ENCODE measurements at regions not wholly inside any gene's neighbourhood (a gene's known extent, or its start where the extent isn't known, plus 50 kb on each side); places are given as distances from the start of the nearest gene placed in this dataset.

DNA sequence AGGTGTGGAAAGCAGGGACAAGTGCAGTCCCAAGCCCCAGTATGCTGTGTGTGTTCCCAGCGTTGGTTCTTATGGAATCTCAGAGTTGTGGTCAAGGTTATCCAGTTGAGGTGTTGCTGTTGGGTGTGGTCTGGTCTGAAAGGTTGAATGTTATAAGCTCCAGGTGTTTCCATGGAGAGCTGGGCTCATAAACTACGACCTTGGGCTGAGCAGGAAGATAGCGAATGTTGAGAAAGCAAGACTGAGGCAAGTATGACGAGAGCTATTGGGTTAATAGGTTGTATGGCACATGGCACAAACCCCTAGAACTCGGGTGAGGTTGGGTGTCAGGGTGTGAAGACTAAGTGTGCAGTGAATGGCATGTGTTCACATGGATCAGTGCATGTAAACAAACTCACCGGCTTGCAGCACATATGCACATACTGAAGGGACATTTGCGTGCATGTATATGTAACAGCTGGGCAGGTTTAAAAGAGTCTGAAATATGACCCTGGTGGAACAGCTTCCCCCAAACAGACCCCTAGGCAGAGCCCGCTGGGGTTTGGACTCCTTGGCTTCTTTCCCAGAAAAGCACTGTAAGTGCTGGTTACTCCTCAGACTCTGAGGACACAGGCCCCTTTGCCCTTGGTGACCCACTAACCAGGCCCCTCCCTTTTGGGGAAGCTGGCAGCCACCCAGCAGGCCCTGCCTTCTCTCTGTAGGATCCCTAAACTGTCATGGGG lies 117.5 kb downstream of the NAV1 start:
- H3K79me2 ChIP-seq (ENCODE audit: insufficient read depth): peaks cover 100% of the 10 kb centered on the region
- CTCF ChIA-PET: interaction anchor here (0.6 to 4.9 kb wide), 18 partner anchors 8 to 206 kb away, joined by 3 to 50 read pairs (median 4); no protein-coding TSS in a partner anchor

DNA sequence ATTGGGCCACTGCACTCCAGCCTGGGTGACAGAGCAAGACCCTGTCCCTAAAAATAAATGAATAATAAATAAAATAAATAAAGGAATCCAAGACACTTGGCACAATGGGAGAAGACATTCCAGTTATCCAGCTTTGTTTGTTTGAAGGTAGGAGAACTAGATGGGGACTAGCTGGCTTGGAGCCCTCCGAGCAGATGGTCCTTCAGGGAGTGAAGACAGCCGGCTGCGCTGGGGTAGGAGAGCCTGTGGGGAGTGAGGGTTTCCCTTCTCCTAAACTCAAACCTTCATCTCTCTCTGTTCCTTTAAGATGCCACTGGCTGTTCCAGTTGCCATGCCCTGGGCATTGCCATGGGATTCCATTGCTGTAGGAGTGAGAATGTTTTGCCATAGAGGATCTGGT lies 120.6 kb downstream of the NAV1 start:
- POLR2A ChIA-PET: no interaction called here
- peaks cover 100% of the 10 kb centered on the region for H3K79me2 ChIP-seq (ENCODE audit: insufficient read depth)

More for the DNA sequence above, 117.5 kb downstream of the NAV1 start:
- Histone ChIP-seq H2AFZ (ENCODE audit: low read depth) (no peak overlapping the region), H3K9me3 (no peaks in the 10 kb centered on the region), H3K27me3 (ENCODE audit: insufficient read depth) (no peaks in the 10 kb centered on the region), H3K36me3 (replicated peaks in 1 of 2; ENCODE audit: control insufficient read depth in 1 of 2, insufficient read depth in 2 of 2, low read length in 1 of 2) (peaks cover 9 to 41% of the 10 kb centered on the region in 2 experiments), H3K9me2 (no peaks in the 10 kb centered on the region), H3K27ac (ENCODE audit: low read depth in 2 of 2, low read length in 1 of 2) (peak overlapping the region; percentile 63 to 94; a peak in 3 of 4 replicates), H4K20me1 (ENCODE audit: insufficient read depth) (peaks cover 99% of the 10 kb centered on the region), H3K4me1 (ENCODE audit: control insufficient read depth in 1 of 2, insufficient read depth in 2 of 2, low read depth in 1 of 2, low read length in 1 of 2) (peaks cover 47 to 52% of the 10 kb centered on the region in 2 experiments), H3K9ac (no peak overlapping the region), H3K4me2 (peak overlapping the region; percentile 60; the same call in 1 of the 2 replicates), H3F3A (replicated peaks; ENCODE audit: insufficient read depth) (peaks cover 18% of the 10 kb centered on the region), H3K4me3 (ENCODE audit: low read depth in 2 of 2, low read length in 1 of 2) (no peak overlapping the region)
- TF ChIP-seq SIN3A (IDR thresholded peaks at IDR 0.05; ENCODE audit: borderline replicate concordance, low read depth, low read length): no peak
- no peak for TF ChIP-seq EZH2phosphoT487 (IDR thresholded peaks at IDR 0.05; ENCODE audit: borderline replicate concordance, low read depth)
- no peak for TF ChIP-seq TAF1 (IDR thresholded peaks at IDR 0.05; ENCODE audit: borderline replicate concordance, low read depth, low read length)
- peak in 1 of 2 experiments; percentile 24; a peak in 1 of 4 replicates for TF ChIP-seq EP300 (IDR thresholded peaks at IDR 0.05; ENCODE audit: borderline replicate concordance in 1 of 2, low read depth in 1 of 2, low read length in 1 of 2)
- peak; percentile 32; the same call in 1 of the 2 replicates for TF ChIP-seq NFIC (IDR thresholded peaks at IDR 0.05; ENCODE audit: borderline replicate concordance)
- TF ChIP-seq FOXJ3 (CRISPR knock-in tag; IDR thresholded peaks at IDR 0.05): no peak
- no peak for TF ChIP-seq RCOR1 (IDR thresholded peaks at IDR 0.05; ENCODE audit: low read length)
- WGBS (ENCODE audit: low lambda C conversion rate): 72% methylated on average over 8 of the region's 8 CpGs
- POLR2A ChIA-PET: interaction anchor here (0.8 to 1.5 kb wide), 3 partner anchors 11 to 41 kb away, joined by 3 to 4 read pairs (median 3); no protein-coding TSS in a partner anchor
- DNase-seq: peak; percentile 62

More for the DNA sequence above, 120.6 kb downstream of the NAV1 start:
- H2AFZ ChIP-seq (ENCODE audit: low read depth): no peak overlapping the region
- no peaks in the 10 kb centered on the region for H3K27me3 ChIP-seq (ENCODE audit: insufficient read depth)
- CTCF ChIA-PET: interaction anchor here (0.6 to 1.7 kb wide), 2 partner anchors 19 to 46 kb away, joined by 3 read pairs; no protein-coding TSS in a partner anchor
- peaks cover 100% of the 10 kb centered on the region for H4K20me1 ChIP-seq (ENCODE audit: insufficient read depth)
- WGBS (ENCODE audit: low lambda C conversion rate): 93% methylated on average over 3 of the region's 3 CpGs
- peaks cover 25 to 30% of the 10 kb centered on the region in 2 experiments; a peak in 3 of 4 replicates for H3K4me1 ChIP-seq (ENCODE audit: control insufficient read depth in 1 of 2, insufficient read depth in 2 of 2, low read depth in 1 of 2, low read length in 1 of 2)
- H3K9me2 ChIP-seq: no peaks in the 10 kb centered on the region
- DNase-seq: no peak
- no peak overlapping the region for H3K9ac ChIP-seq
- H3K9me3 ChIP-seq: no peaks in the 10 kb centered on the region
- H3K27ac ChIP-seq (ENCODE audit: low read depth in 2 of 2, low read length in 1 of 2): no peak overlapping the region
- no peak overlapping the region for H3K4me3 ChIP-seq (ENCODE audit: low read depth in 2 of 2, low read length in 1 of 2)
- peaks cover 11 to 35% of the 10 kb centered on the region in 2 experiments for H3K36me3 ChIP-seq (replicated peaks in 1 of 2; ENCODE audit: control insufficient read depth in 1 of 2, insufficient read depth in 2 of 2, low read length in 1 of 2)
- peaks cover 4% of the 10 kb centered on the region for H3F3A ChIP-seq (replicated peaks; ENCODE audit: insufficient read depth)
- H3K4me2 ChIP-seq: no peak overlapping the region
- no peak for TF ChIP-seq GATA2 (CRISPR knock-in tag; IDR thresholded peaks at IDR 0.05)
- no peak for TF ChIP-seq EP300 (IDR thresholded peaks at IDR 0.05; ENCODE audit: borderline replicate concordance in 1 of 2, low read depth in 1 of 2, low read length in 1 of 2)
- no peak for TF ChIP-seq RCOR1 (IDR thresholded peaks at IDR 0.05; ENCODE audit: low read length)
- no peak for TF ChIP-seq JUND (IDR thresholded peaks at IDR 0.05)
- TF ChIP-seq RXRA (IDR thresholded peaks at IDR 0.05; ENCODE audit: borderline replicate concordance, low read depth): no peak
- TF ChIP-seq ELF1 (IDR thresholded peaks at IDR 0.05): no peak
